ENCODE measurements at regions not wholly inside any gene's neighbourhood (a gene's known extent, or its start where the extent isn't known, plus 50 kb on each side); places are given as distances from the start of the nearest gene placed in this dataset.

DNA sequence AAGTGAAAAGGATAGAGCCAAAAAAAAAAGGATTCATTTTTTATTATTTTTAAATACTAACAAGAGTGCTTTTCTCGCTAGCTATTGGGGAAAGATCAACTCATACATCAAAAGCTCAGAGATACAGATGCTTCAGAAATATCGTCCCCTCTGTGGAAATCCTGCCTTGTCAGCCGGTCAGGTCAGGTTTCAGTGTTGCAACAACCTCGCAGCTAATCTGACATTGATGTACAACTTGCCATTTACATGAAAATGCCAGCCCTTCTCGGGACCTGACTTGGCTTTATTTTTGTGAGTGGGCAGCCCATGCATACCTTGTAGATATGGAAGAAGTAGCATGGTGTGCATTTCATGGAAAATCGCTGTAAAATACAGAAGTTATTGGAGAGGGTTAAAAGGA lies 358.8 kb upstream of the ADAMTS16 start:
- DNase-seq (ENCODE audit: low spot score), result no peak
- TF ChIP-seq, protein P1, sequence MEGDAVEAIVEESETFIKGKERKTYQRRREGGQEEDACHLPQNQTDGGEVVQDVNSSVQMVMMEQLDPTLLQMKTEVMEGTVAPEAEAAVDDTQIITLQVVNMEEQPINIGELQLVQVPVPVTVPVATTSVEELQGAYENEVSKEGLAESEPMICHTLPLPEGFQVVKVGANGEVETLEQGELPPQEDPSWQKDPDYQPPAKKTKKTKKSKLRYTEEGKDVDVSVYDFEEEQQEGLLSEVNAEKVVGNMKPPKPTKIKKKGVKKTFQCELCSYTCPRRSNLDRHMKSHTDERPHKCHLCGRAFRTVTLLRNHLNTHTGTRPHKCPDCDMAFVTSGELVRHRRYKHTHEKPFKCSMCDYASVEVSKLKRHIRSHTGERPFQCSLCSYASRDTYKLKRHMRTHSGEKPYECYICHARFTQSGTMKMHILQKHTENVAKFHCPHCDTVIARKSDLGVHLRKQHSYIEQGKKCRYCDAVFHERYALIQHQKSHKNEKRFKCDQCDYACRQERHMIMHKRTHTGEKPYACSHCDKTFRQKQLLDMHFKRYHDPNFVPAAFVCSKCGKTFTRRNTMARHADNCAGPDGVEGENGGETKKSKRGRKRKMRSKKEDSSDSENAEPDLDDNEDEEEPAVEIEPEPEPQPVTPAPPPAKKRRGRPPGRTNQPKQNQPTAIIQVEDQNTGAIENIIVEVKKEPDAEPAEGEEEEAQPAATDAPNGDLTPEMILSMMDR (IDR thresholded peaks at IDR 0.05; ENCODE audit: extremely low read depth, missing control alignments), result no peak

DNA sequence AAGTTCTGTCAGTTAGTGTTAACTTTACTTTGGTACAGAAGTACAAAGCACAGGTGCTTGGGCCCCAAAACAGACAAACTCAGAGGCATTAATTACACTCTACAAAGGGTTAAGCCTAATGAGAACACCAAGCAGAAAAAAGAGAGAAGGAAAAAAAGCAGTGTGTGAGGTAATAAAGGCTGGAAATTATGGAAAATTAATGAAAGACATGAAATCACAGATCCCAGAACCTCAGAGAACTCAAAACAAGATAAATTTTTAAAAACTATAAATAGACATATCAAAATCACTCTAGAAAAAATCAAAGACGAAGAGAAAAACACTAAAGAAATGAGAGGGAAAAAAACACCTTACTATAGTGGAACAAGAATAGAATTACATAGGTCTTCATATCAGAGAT lies 354.2 kb upstream of the ADAMTS16 start:
- TF ChIP-seq, protein P1 (IDR thresholded peaks at IDR 0.05; ENCODE audit: extremely low read depth, missing control alignments), result no peak
- DNase-seq (ENCODE audit: low spot score), result no peak

DNA sequence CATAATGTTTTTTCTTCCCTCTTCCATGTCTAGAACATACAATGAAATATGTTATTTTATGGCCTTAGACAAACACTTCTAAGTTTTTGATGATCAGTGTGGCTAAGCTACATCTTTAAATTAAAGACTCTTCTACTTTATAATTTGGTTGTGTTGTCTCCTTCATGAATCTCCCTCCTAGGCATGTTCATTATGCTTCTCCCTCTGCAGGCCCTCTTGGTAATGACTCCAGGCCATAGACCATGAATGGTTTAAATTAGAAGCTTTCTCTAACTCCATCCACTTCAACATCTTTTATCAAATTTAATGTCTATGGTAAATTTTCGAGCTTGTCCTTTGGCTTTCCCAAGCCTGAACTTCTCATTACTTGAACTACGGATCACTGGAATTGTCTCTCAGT lies 342.7 kb upstream of the ADAMTS16 start:
- TF ChIP-seq, protein P1 (IDR thresholded peaks at IDR 0.05; ENCODE audit: extremely low read depth, missing control alignments), result no peak
- no peak for DNase-seq (ENCODE audit: low spot score)

DNA sequence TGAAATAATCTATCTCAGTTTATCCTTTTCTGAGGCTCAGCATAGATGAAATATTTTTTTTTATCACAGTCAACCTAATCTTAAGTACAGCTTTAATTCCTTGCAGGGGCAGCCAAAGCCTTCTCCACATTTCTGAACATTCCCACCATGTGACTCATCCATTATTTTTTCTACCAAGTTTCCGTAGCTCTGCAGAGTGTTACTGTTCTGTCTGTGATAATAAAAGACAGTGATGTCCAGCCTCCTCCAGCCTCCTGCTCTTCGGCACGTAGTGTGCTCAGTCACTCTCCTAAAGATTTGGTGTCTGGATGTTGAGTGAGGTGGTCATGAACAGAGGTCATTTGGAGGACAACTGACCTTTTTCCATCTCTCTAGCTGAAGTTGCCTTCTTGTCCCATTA lies 338.1 kb upstream of the ADAMTS16 start:
- DNase-seq (ENCODE audit: low spot score), result no peak
- TF ChIP-seq, protein P1 (IDR thresholded peaks at IDR 0.05; ENCODE audit: extremely low read depth, missing control alignments), result no peak

DNA sequence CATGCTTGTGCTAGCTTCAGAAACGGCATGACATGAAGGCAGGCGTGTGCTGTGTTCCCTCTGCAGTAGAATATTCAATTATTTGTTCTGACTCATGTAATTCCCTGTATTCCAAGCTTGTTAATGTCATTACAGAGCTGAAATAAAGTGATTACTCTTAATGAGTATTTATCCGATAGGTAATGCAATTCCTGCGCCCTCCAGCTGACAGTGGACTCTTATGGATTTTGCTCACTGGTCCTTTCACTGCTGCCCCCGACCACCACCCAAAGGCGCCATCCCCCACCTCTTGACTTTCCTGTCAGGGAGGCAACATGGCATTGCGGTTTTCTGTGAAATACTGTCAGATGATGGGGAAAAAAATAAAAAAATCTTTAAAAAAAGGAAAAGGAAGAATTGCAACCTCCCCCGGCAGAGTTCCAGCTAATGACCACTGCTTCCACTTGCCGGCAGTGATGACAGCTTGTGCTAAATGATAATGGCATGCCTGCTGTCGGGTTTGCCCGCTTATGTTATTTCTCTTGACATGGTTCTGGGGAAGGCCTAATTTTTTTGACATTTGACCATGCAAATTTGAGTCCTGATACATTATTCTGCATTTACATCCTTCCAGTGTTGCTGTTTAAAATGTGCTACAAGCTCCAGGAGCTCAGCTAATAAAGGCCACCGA lies 335.3 kb upstream of the ADAMTS16 start:
- DNase-seq (ENCODE audit: low spot score), result no peak

DNA sequence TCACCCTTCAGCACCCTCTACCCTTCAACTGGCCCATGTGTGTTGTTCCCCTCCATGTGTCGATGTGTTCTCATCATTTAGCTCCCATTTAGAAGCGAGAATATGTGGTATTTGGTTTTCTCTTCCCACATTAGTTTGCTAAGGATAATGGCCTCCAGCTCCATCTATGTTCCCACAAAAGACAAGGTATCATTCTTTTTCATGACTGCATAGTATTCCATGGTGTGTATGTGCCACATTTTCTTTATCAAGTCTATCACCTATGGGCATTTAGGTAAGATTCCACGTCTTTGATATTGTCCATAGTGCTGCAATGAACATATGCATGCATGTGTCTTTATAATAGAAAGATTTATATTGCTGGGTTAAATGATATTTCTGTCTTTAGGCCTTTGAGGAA lies 325.1 kb upstream of the ADAMTS16 start:
- no peak for DNase-seq (ENCODE audit: low spot score)
- TF ChIP-seq, protein P1 (IDR thresholded peaks at IDR 0.05; ENCODE audit: extremely low read depth, missing control alignments), result no peak

More for the DNA sequence above, 335.3 kb upstream of the ADAMTS16 start:
- TF ChIP-seq, protein P1 (IDR thresholded peaks at IDR 0.05; ENCODE audit: extremely low read depth, missing control alignments), result no peak

DNA sequence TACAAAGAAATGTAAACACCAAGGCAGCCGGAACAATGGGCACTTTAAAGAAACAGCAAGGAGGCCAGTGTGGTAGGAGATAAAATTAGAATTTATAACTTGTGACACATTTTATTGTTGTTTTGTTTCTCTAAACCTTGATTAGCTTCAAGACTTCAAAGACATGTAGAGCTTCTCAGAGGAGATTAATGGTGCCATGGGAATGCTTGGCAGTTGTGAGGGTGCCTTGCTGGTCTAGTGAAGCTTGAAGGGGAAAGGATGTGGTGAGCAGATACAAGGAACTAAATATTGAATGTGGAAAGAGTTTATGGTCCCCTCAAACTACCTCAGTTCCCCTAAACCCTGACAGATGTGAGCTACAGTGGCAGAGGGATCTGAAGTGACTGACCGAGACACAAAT lies 322.4 kb upstream of the ADAMTS16 start:
- DNase-seq (ENCODE audit: low spot score), result no peak
- TF ChIP-seq, protein P1 (IDR thresholded peaks at IDR 0.05; ENCODE audit: extremely low read depth, missing control alignments), result no peak

Data from GM20000 (cell line).